SK-N-SH (cell line): ENCODE measurements at regions not wholly inside any gene's neighbourhood (a gene's known extent, or its start where the extent isn't known, plus 50 kb on each side); places are given as distances from the start of the nearest gene placed in this dataset.

Source experiments
- CTCF ChIA-PET: fragments of 300-600, 350-600 bp; formaldehyde crosslinking; extraction: SDS; loops from one replicate; lab custom pipeline; 2021; lab: Yijun Ruan, JAX
- POLR2A ChIA-PET: fragments of 350-600 bp; sonication (Branson Sonifier 250); formaldehyde crosslinking; extraction: SDS; loops from one replicate; lab custom pipeline; 2020; ENCODE audit warnings: antibody characterized with exemption, inconsistent platforms; lab: Yijun Ruan, JAX
- DNase-seq: peaks from one replicate; pipeline ENCODE4 v3.0.0; 2012
- H2AFZ ChIP-seq: fragments of 200-600 bp; sonication (generic); 2 replicates; pipeline ENCODE4 v1.8.1; 2016; ENCODE audit warnings: antibody characterized with exemption, mild to moderate bottlenecking, low read depth
- H3F3A ChIP-seq: fragments of 200-600 bp; sonication (generic); replicated peaks from 2 replicates; pipeline ENCODE3; 2016; ENCODE audit warnings: antibody characterized with exemption, mild to moderate bottlenecking; ENCODE audit not compliant: insufficient read depth
- H3K27ac ChIP-seq, 2 experiments: fragments of 200-500 bp in 1 of 2; fragments of 200-600 bp in 1 of 2; sonication (Bioruptor generic) in 1 of 2; sonication (generic), shearing (Covaris generic) in 1 of 2; 2 replicates each; pipeline versions ENCODE4 v1.5.1 to v1.6.1; 2014 to 2016; ENCODE audit warnings: low read depth in 2 of 2, inconsistent platforms in 1 of 2, low read length in 1 of 2, mild to moderate bottlenecking in 1 of 2, mixed read lengths in 1 of 2
- H3K27me3 ChIP-seq: fragments of 200-600 bp; sonication (generic), shearing (Covaris generic); 2 replicates; pipeline ENCODE4 v1.6.1; 2016; ENCODE audit warnings: mixed run types; ENCODE audit not compliant: insufficient read depth
- H3K36me3 ChIP-seq, 2 experiments: fragments of 200-500 bp in 1 of 2; fragments of 200-600 bp in 1 of 2; sonication (Bioruptor generic) in 1 of 2; sonication (generic) in 1 of 2; replicated peaks in 1 of 2; 2 replicates each; pipeline versions ENCODE3 to v1.5.1; 2014 to 2016; ENCODE audit warnings: low read length in 1 of 2, mild to moderate bottlenecking in 1 of 2; ENCODE audit not compliant: insufficient read depth in 2 of 2, control insufficient read depth in 1 of 2
- H3K4me1 ChIP-seq, 2 experiments: fragments of 200-500 bp in 1 of 2; fragments of 200-600 bp in 1 of 2; sonication (Bioruptor generic) in 1 of 2; sonication (generic), shearing (Covaris generic) in 1 of 2; 2 replicates each; pipeline versions ENCODE4 v1.5.1 to v1.6.1; 2014 to 2016; ENCODE audit warnings: low read depth in 1 of 2, low read length in 1 of 2, mixed run types in 1 of 2; ENCODE audit not compliant: insufficient read depth in 2 of 2, control insufficient read depth in 1 of 2
- H3K4me2 ChIP-seq: fragments of 200-600 bp; sonication (generic), shearing (Covaris generic); 2 replicates; pipeline ENCODE4 v1.6.1; 2017; ENCODE audit warnings: mixed run types
- H3K4me3 ChIP-seq, 2 experiments: fragments of 200-500 bp in 1 of 2; fragments of 200-600 bp in 1 of 2; sonication (Bioruptor generic) in 1 of 2; sonication (generic), shearing (Covaris generic) in 1 of 2; 2 replicates each; pipeline versions ENCODE4 v1.5.1 to v1.8.1; 2014 to 2016; ENCODE audit warnings: low read depth in 2 of 2, inconsistent platforms in 1 of 2, low read length in 1 of 2, mild to moderate bottlenecking in 1 of 2, mixed read lengths in 1 of 2, moderate library complexity in 1 of 2
- H3K79me2 ChIP-seq: fragments of 200-600 bp; sonication (generic); 2 replicates; pipeline ENCODE4 v1.8.1; 2017; ENCODE audit warnings: mild to moderate bottlenecking; ENCODE audit not compliant: insufficient read depth
- H3K9ac ChIP-seq: fragments of 200-600 bp; sonication (generic); 2 replicates; pipeline ENCODE4 v1.6.1; 2017; ENCODE audit warnings: mixed run types
- H3K9me2 ChIP-seq: fragments of 200-600 bp; sonication (generic); 2 replicates; pipeline ENCODE4 v1.6.1; 2017; ENCODE audit warnings: mixed run types
- H3K9me3 ChIP-seq: fragments of 200-600 bp; sonication (generic); 2 replicates; pipeline ENCODE4 v1.6.1; 2017; ENCODE audit warnings: mixed run types, mild to moderate bottlenecking, moderate library complexity
- H4K20me1 ChIP-seq: fragments of 200-600 bp; sonication (generic); 2 replicates; pipeline ENCODE4 v1.6.1; 2017; ENCODE audit warnings: mild to moderate bottlenecking, mixed run types; ENCODE audit not compliant: insufficient read depth
- CHD2 ChIP-seq: fragments of 150-350 bp; IDR thresholded peaks from 2 replicates; pipeline ENCODE4 v1.6.1; 2018; ENCODE audit warnings: low read length; ENCODE audit not compliant: partially characterized antibody
- ELF1 ChIP-seq: IDR thresholded peaks from 2 replicates; pipeline ENCODE4 v1.4.0; 2012
- EP300 ChIP-seq, 2 experiments: IDR thresholded peaks; 2 replicates each; pipeline versions ENCODE4 v1.4.0 to v1.6.1; 2012; ENCODE audit warnings: borderline replicate concordance in 1 of 2, low read depth in 1 of 2, low read length in 1 of 2
- FOSL2 ChIP-seq: IDR thresholded peaks from 2 replicates; pipeline ENCODE4 v1.4.0; 2012; ENCODE audit warnings: low read depth, mild to moderate bottlenecking, moderate library complexity, borderline replicate concordance
- FOXJ3 ChIP-seq: sonication (generic); formaldehyde crosslinking; IDR thresholded peaks from 2 replicates; pipeline ENCODE4 v1.5.1; 2020; ENCODE audit warnings: mild to moderate bottlenecking, missing genetic modification reagents
- GABPA ChIP-seq: IDR thresholded peaks from 2 replicates; pipeline ENCODE4 v1.4.0; 2012; ENCODE audit warnings: low read depth, mild to moderate bottlenecking
- IRF3 ChIP-seq: fragments of 150-350 bp; IDR thresholded peaks from 2 replicates; pipeline ENCODE4 v1.6.1; 2016; ENCODE audit warnings: mild to moderate bottlenecking, low read depth, low read length
- MAX ChIP-seq: IDR thresholded peaks from 2 replicates; pipeline ENCODE4 v1.4.0; 2012; ENCODE audit warnings: low read depth
- MEF2A ChIP-seq: IDR thresholded peaks from 2 replicates; pipeline ENCODE4 v1.4.0; 2012; ENCODE audit warnings: low read depth, borderline replicate concordance
- MXI1 ChIP-seq: IDR thresholded peaks from 2 replicates; pipeline ENCODE4 v1.6.1; 2012; ENCODE audit warnings: mild to moderate bottlenecking, low read depth, low read length, improper control_type of control experiment
- POLR2AphosphoS5 ChIP-seq: IDR thresholded peaks from 2 replicates; pipeline ENCODE4 v1.6.1; 2012; ENCODE audit warnings: low read depth, low read length
- RAD21 ChIP-seq: IDR thresholded peaks from 2 replicates; pipeline ENCODE4 v1.6.1; 2012; ENCODE audit warnings: mild to moderate bottlenecking, low read length
- RCOR1 ChIP-seq: fragments of 150-350 bp; IDR thresholded peaks from 2 replicates; pipeline ENCODE4 v1.6.1; 2017; ENCODE audit warnings: antibody characterized with exemption, low read length
- RFX5 ChIP-seq: IDR thresholded peaks from 2 replicates; pipeline ENCODE4 v1.6.1; 2012; ENCODE audit warnings: mild to moderate bottlenecking, improper control_type of control experiment, low read length
- RXRA ChIP-seq: IDR thresholded peaks from 2 replicates; pipeline ENCODE4 v1.4.0; 2012; ENCODE audit warnings: low read depth, mild to moderate bottlenecking, borderline replicate concordance
- SIN3A ChIP-seq: IDR thresholded peaks from 2 replicates; pipeline ENCODE4 v1.6.1; 2012; ENCODE audit warnings: low read depth, mild to moderate bottlenecking, low read length, moderate library complexity, borderline replicate concordance
- TEAD4 ChIP-seq: IDR thresholded peaks from 2 replicates; pipeline ENCODE4 v1.4.0; 2012; ENCODE audit warnings: mild to moderate bottlenecking, borderline replicate concordance; ENCODE audit not compliant: insufficient read depth
- USF1 ChIP-seq: IDR thresholded peaks from 2 replicates; pipeline ENCODE4 v1.4.0; 2012; ENCODE audit warnings: low read depth, borderline replicate concordance
- YY1 ChIP-seq: IDR thresholded peaks from 2 replicates; pipeline ENCODE4 v1.4.0; 2012; ENCODE audit warnings: low read depth, mild to moderate bottlenecking
- ZBTB33 ChIP-seq: IDR thresholded peaks from 2 replicates; pipeline ENCODE4 v1.4.0; 2012; ENCODE audit warnings: low read depth, borderline replicate concordance
- WGBS: methylation state at CpG from one replicate; pipeline ENCODE4 v1.1.6; 2017; ENCODE audit warnings: low lambda C conversion rate; 5-methylcytosine and 5-hydroxymethylcytosine counted together

DNA sequence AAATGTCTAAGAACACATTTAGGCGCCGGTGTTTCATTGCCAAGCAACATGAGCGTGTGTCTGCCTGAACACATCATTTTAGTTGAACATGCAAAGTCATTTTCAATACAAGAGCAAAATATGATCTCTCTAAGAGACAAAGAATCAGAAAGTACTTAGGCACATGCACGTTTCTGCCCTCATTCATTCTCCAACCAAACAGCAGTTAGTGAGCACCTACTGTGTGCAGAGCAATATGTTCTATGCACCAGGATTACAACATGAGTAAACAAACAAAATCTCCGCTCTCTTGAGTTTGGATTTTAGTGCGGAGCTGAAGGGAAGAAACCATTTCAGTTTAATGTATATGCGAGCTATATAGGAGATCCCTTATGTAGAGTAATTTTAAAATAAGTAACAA is 71.6 kb upstream of the KLF6 start:
- Histone ChIP-seq H3K27me3 (no peaks in the 10 kb centered on the region), H3K9ac (no peak overlapping the region), H2AFZ (no peak overlapping the region), H3K4me2 (no peak overlapping the region), H3K36me3 (no peaks in the 10 kb centered on the region), H3K79me2 (no peaks in the 10 kb centered on the region), H3K9me2 (no peaks in the 10 kb centered on the region), H3K9me3 (no peaks in the 10 kb centered on the region), H4K20me1 (no peaks in the 10 kb centered on the region), H3K27ac (no peak overlapping the region), H3F3A (peaks cover 18% of the 10 kb centered on the region), H3K4me3 (no peak overlapping the region), H3K4me1 (peaks cover 8 to 11% of the 10 kb centered on the region in 2 experiments; a peak in 2 of 4 replicates)
- no peak for DNase-seq
- POLR2A ChIA-PET: no interaction called here
- no peak for TF ChIP-seq ZBTB33
- no peak for TF ChIP-seq GABPA
- no peak for TF ChIP-seq RCOR1
- TF ChIP-seq CHD2: no peak
- TF ChIP-seq YY1: no peak
- TF ChIP-seq EP300 (IDR thresholded peaks at IDR 0.05; ENCODE audit: borderline replicate concordance in 1 of 2, low read depth in 1 of 2, low read length in 1 of 2): no peak
- TF ChIP-seq ELF1: no peak
- TF ChIP-seq MXI1: no peak
- TF ChIP-seq IRF3: no peak
- TF ChIP-seq FOXJ3: no peak
- CTCF ChIA-PET: no interaction called here
- WGBS: 95% methylated on average over 7 of the region's 7 CpGs

DNA sequence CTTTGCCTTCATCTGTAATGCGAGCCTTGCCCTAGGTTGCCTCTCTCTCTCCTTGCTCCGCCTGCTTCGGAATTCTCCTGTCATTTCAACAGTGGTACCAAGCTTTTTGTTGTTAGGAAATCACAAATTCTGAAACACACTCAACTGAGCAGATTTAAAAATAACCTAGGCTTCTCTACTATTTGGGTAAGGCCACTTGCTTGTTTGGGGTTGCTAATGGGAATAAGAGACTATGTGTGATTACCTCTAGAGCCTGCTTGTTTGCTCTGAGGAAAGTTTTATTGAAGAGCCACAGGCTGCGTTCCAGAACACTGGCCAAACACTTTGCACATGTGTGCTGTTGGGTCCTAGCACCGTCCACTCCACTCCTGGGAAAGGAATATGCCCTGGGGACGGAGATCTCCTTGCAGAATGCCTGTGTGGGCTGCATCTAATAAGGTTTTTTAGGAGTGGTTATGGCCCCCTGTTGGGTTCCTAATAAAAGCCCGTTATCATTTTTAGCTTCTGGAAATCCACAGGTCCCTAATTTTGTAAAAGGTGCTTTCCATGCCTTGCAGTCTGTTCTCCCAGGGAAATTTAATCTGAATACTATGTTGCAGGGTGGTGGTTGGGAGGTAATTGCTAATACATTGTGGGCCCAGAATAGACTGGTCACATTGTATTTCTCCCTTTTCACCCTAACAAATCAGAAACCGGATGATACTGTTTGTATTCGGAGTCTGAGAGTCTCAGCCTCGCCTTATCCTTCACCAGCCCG is 68.7 kb upstream of the KLF6 start:
- no peaks in the 10 kb centered on the region for H4K20me1 ChIP-seq
- H3K79me2 ChIP-seq: no peaks in the 10 kb centered on the region
- CTCF ChIA-PET: interaction anchor here (1.0 kb wide), 1 partner anchor 34 kb away, joined by 3 read pairs; no protein-coding TSS in a partner anchor
- 89% methylated on average over 11 of the region's 11 CpGs for WGBS
- H3F3A ChIP-seq: peaks cover 32% of the 10 kb centered on the region
- no peak overlapping the region for H3K9ac ChIP-seq
- H3K4me3 ChIP-seq: no peak overlapping the region
- peak overlapping the region; percentile 42; the same call in 1 of the 2 replicates for H3K4me2 ChIP-seq
- no peak for DNase-seq
- H3K36me3 ChIP-seq: no peaks in the 10 kb centered on the region
- no peak for TF ChIP-seq RFX5
- TF ChIP-seq USF1: no peak
- no peak for TF ChIP-seq RAD21
- TF ChIP-seq SIN3A: no peak
- no peak for TF ChIP-seq YY1
- TF ChIP-seq MAX: no peak
- TF ChIP-seq GABPA: no peak
- no peak for TF ChIP-seq TEAD4
- TF ChIP-seq POLR2AphosphoS5: no peak
- TF ChIP-seq IRF3: no peak
- no peak for TF ChIP-seq MEF2A
- no peak for TF ChIP-seq FOSL2
- no peak for TF ChIP-seq RXRA
- H3K27ac ChIP-seq: peak overlapping the region in 1 of 2 experiments; percentile 99; a peak in 2 of 4 replicates
- 0 out of 2 replicates have a peak overlapping the region, but pooled peaks have one; percentile 22 for H2AFZ ChIP-seq
- no peaks in the 10 kb centered on the region for H3K9me2 ChIP-seq
- peaks cover 8 to 24% of the 10 kb centered on the region in 2 experiments; a peak in 2 of 4 replicates for H3K4me1 ChIP-seq
- no peaks in the 10 kb centered on the region for H3K9me3 ChIP-seq
- POLR2A ChIA-PET: no interaction called here
- H3K27me3 ChIP-seq: no peaks in the 10 kb centered on the region
